Thyroid gland (tissue), 4 donors: ENCODE measurements at regions not wholly inside any gene's neighbourhood (a gene's known extent, or its start where the extent isn't known, plus 50 kb on each side); places are given as distances from the start of the nearest gene placed in this dataset.

ENCODE experiments used
- DNase-seq, 2 donors: peaks; one replicate each; pipeline ENCODE4 v3.0.0-alpha.2; 2019
- H3K27ac ChIP-seq, 3 donors: fragments of 200-600 bp; sonication (generic); 1 replicate in 2 of 3; 2 replicates in 1 of 3; pipeline ENCODE4 v1.5.1; 2016 to 2019; ENCODE audit warnings: mild to moderate bottlenecking in 1 of 3, moderate library complexity in 1 of 3
- H3K27me3 ChIP-seq: fragments of 200-600 bp; sonication (generic); one replicate; pipeline ENCODE4 v1.5.1; 2019
- H3K36me3 ChIP-seq, 2 donors: fragments of 200-600 bp; sonication (generic); one replicate each; pipeline ENCODE4 v1.5.1; 2016 to 2019
- H3K4me1 ChIP-seq, 2 donors: fragments of 200-600 bp; sonication (generic); one replicate each; pipeline ENCODE4 v1.5.1; 2017 to 2019
- H3K4me3 ChIP-seq, 3 donors: fragments of 200-600 bp; sonication (generic); replicated peaks in 1 of 3; 1 replicate in 2 of 3; 2 replicates in 1 of 3; pipeline ENCODE4 v1.5.1; 2016; ENCODE audit warnings: mild to moderate bottlenecking in 1 of 3
- H3K9me3 ChIP-seq: fragments of 200-600 bp; sonication (generic); one replicate; pipeline ENCODE4 v1.5.1; 2017
- CTCF ChIP-seq, 6 experiments: fragments of 200-600 bp in 3 of 6; fragments of 450-650 bp in 3 of 6; sonication (generic) in 3 of 6; IDR thresholded peaks; one replicate each; pipeline ENCODE4 v1.5.1; 2016 to 2019; ENCODE audit warnings: antibody characterized with exemption in 6 of 6, mild to moderate bottlenecking in 2 of 6, inconsistent platforms in 1 of 6, moderate library complexity in 1 of 6
- POLR2A ChIP-seq, 2 donors: fragments of 450-650 bp; IDR thresholded peaks; one replicate each; pipeline ENCODE4 v1.6.1; 2017; ENCODE audit warnings: antibody characterized with exemption in 2 of 2, mild to moderate bottlenecking in 2 of 2, moderate library complexity in 1 of 2
- WGBS, 2 donors: methylation state at CpG; one replicate each; pipeline ENCODE4 v1.1.5; 2017; 5-methylcytosine and 5-hydroxymethylcytosine counted together
- intact Hi-C: fragments of 100-400 bp; cut with DNase I; formaldehyde crosslinking; loops from one replicate; pipeline ENCODE4 v1.15.1; 2023

- no peak for TF ChIP-seq POLR2A (IDR thresholded peaks at IDR 0.05)
- TF ChIP-seq CTCF (IDR thresholded peaks at IDR 0.05) = no peak
- intact Hi-C loops = no loop called here
- no peaks in the 10 kb centered on the region for H3K36me3 ChIP-seq
- H3K4me1 ChIP-seq = peaks cover 0 to 5% of the 10 kb centered on the region in 2 donors
- H3K4me3 ChIP-seq = no peak overlapping the region
- WGBS, 2 donors = 58 to 59% methylated on average over 3 of the region's 3 CpGs
- DNase-seq = no peak
- H3K9me3 ChIP-seq = no peaks in the 10 kb centered on the region
- no peak overlapping the region for H3K27ac ChIP-seq
- no peaks in the 10 kb centered on the region for H3K27me3 ChIP-seq
These were observed 56.1 kb downstream of the MRPL57 start for GRCh38 chr13:21232599-21232998.

GRCh38 chr13:21233086-21233485 is 56.6 kb downstream of the MRPL57 start:
- H3K27me3 ChIP-seq = no peaks in the 10 kb centered on the region
- no peak overlapping the region for H3K27ac ChIP-seq
- WGBS, 2 donors = 67 to 79% methylated on average over 3 of the region's 3 CpGs
- no peaks in the 10 kb centered on the region for H3K9me3 ChIP-seq
- H3K4me1 ChIP-seq = peaks cover 0 to 5% of the 10 kb centered on the region in 2 donors
- no peak for DNase-seq
- no peak overlapping the region for H3K4me3 ChIP-seq
- no peaks in the 10 kb centered on the region for H3K36me3 ChIP-seq
- TF ChIP-seq POLR2A (IDR thresholded peaks at IDR 0.05) (no peak), CTCF (IDR thresholded peaks at IDR 0.05) (no peak)
- intact Hi-C loops = no loop called here

GRCh38 chr13:21234526-21234925 is 58.1 kb downstream of the MRPL57 start:
- Histone ChIP-seq H3K4me3 (no peak overlapping the region), H3K36me3 (no peaks in the 10 kb centered on the region), H3K27me3 (no peaks in the 10 kb centered on the region), H3K9me3 (no peaks in the 10 kb centered on the region), H3K27ac (peak overlapping the region in 1 of 3 donors; percentile 45), H3K4me1 (peaks cover 0 to 5% of the 10 kb centered on the region in 2 donors)
- no peak for DNase-seq
- 65 to 67% methylated on average over 8 of the region's 8 CpGs for WGBS, 2 donors
- TF ChIP-seq POLR2A (IDR thresholded peaks at IDR 0.05) (no peak), CTCF (IDR thresholded peaks at IDR 0.05) (no peak)
- intact Hi-C loops = no loop called here

GRCh38 chr13:21235174-21235573 is 58.7 kb downstream of the MRPL57 start:
- WGBS, 2 donors = 23 to 38% methylated on average over 12 of the region's 12 CpGs
- H3K27ac ChIP-seq = peak overlapping the region in 1 of 3 donors; percentile 45

GRCh38 chr13:21237081-21237480 is 60.6 kb downstream of the MRPL57 start:
- Histone ChIP-seq H3K27ac (no peak overlapping the region), H3K36me3 (no peaks in the 10 kb centered on the region), H3K4me3 (no peak overlapping the region), H3K9me3 (no peaks in the 10 kb centered on the region), H3K27me3 (no peaks in the 10 kb centered on the region), H3K4me1 (no peaks in the 10 kb centered on the region)
- intact Hi-C loops = no loop called here
- DNase-seq = no peak
- TF ChIP-seq CTCF (IDR thresholded peaks at IDR 0.05) = no peak
- no peak for TF ChIP-seq POLR2A (IDR thresholded peaks at IDR 0.05)
- WGBS, 2 donors = 81 to 83% methylated on average over 8 to 9 of the region's 9 CpGs

More at GRCh38 chr13:21235174-21235573, 58.7 kb downstream of the MRPL57 start:
- intact Hi-C loops = no loop called here
- no peaks in the 10 kb centered on the region for H3K36me3 ChIP-seq
- TF ChIP-seq CTCF (IDR thresholded peaks at IDR 0.05) (no peak), POLR2A (IDR thresholded peaks at IDR 0.05) (no peak)
- H3K4me1 ChIP-seq = peaks cover 0 to 5% of the 10 kb centered on the region in 2 donors
- no peaks in the 10 kb centered on the region for H3K27me3 ChIP-seq
- H3K9me3 ChIP-seq = no peaks in the 10 kb centered on the region
- peak; percentile 79 to 83 for DNase-seq
- H3K4me3 ChIP-seq = no peak overlapping the region
